GM12864 (cell line): ENCODE measurements at regions not wholly inside any gene's neighbourhood (a gene's known extent, or its start where the extent isn't known, plus 50 kb on each side); places are given as distances from the start of the nearest gene placed in this dataset.

Experiments
- DNase-seq: peaks from one replicate; pipeline ENCODE4 v3.0.0-alpha.2; 2011; ENCODE audit warnings: low read depth
- H3K4me3 ChIP-seq: 2 replicates; pipeline ENCODE4 v1.5.1; 2011; ENCODE audit warnings: mild to moderate bottlenecking, low read depth, low read length, control low read depth
- TF ChIP-seq, protein P1 (sequence below): IDR thresholded peaks from 2 replicates; pipeline ENCODE4 v1.5.1; 2011; ENCODE audit warnings: low read depth, mild to moderate bottlenecking, moderate library complexity, low read length, control low read depth, inconsistent platforms; ENCODE audit errors: missing control alignments

- TF ChIP-seq, protein P1, sequence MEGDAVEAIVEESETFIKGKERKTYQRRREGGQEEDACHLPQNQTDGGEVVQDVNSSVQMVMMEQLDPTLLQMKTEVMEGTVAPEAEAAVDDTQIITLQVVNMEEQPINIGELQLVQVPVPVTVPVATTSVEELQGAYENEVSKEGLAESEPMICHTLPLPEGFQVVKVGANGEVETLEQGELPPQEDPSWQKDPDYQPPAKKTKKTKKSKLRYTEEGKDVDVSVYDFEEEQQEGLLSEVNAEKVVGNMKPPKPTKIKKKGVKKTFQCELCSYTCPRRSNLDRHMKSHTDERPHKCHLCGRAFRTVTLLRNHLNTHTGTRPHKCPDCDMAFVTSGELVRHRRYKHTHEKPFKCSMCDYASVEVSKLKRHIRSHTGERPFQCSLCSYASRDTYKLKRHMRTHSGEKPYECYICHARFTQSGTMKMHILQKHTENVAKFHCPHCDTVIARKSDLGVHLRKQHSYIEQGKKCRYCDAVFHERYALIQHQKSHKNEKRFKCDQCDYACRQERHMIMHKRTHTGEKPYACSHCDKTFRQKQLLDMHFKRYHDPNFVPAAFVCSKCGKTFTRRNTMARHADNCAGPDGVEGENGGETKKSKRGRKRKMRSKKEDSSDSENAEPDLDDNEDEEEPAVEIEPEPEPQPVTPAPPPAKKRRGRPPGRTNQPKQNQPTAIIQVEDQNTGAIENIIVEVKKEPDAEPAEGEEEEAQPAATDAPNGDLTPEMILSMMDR: no peak
- no peak for DNase-seq
- H3K4me3 ChIP-seq: no peak overlapping the region
Measured at GRCh38 chr5:28346696-28347095, 1308.3 kb upstream of the CDH9 start.

DNA sequence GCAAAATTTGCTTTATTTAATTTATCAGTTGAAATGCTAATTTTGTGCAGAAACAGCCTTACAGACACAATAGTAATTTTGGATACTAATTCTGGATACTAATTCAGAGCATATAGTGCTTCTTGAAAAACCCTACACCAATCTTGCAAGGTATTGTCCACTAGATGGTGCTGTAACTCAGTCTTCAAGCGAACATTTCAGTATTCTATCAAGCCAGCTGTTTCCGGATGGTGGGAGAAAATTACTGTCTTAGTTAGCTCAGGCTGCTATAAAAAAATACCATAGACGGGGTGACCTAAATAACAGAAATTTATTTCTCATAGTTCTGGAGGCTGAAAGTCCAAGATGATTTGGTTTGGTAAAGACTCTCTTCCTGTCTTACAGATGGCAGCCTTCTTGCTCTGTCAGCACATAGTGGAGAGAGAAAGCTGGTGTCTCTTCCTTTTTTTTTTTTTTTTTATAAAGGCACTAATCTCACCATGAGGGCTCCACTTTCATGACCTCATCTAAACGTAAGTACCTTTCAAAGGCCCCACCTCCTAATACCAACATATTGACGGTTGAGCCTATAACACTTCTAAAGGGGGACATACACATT lies 1306.5 kb upstream of the CDH9 start:
- no peak for DNase-seq

DNA sequence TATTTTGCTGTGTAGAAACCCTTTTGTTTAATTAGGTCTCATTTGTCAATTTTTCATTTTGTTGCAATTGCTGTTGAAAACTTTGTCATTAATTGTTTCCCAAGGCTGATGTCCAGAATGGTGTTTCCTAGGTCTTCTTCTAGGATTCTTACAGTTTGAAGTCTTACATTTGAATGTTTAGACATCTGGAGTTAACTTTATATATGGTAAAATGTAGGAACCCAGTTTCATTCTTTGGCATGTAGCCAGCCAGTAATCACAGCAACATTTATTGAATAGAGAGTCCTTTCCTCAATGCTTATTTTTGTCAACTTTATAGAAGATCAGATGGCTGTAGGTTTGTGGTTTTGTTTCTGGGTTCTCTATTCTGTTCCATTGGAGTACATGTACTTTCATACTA lies 1290.8 kb upstream of the CDH9 start:
- no peak overlapping the region for H3K4me3 ChIP-seq
- TF ChIP-seq, protein P1: no peak
- no peak for DNase-seq

More for the DNA sequence above, 1306.5 kb upstream of the CDH9 start:
- no peak overlapping the region for H3K4me3 ChIP-seq
- TF ChIP-seq, protein P1: peak; percentile 17

DNA sequence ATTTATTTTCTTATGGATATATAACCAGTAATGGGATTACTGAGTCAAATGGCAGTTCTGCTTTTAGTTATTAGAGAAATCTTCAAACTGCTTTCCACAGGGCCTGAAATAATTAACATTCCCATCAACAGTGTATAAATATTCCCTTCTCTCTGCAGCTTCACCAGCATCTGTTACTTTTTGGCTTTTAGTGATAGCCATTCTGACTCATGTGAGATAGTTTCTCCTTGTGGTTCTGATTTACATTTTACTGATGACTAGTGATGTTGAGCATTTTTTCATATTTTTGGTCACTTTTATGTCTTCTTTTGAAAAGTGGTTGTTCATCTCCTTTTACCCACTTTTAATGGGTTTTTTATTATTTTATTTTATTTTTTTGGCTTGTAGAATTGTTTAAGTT lies 1290.3 kb upstream of the CDH9 start:
- TF ChIP-seq, protein P1: no peak
- no peak overlapping the region for H3K4me3 ChIP-seq
- no peak for DNase-seq

GRCh38 chr5:28324174-28324573 lies 1285.8 kb upstream of the CDH9 start:
- no peak overlapping the region for H3K4me3 ChIP-seq
- TF ChIP-seq, protein P1: no peak
- no peak for DNase-seq

- H3K4me3 ChIP-seq: no peak overlapping the region
Measured at GRCh38 chr5:28313953-28314352, 1275.6 kb upstream of the CDH9 start.

More at GRCh38 chr5:28313953-28314352, 1275.6 kb upstream of the CDH9 start:
- no peak for DNase-seq
- TF ChIP-seq, protein P1: no peak
